Activated CD8-positive, alpha-beta T cell treated with anti-CD3 and anti-CD28 coated beads for 36 hours (primary cell): ENCODE measurements at regions not wholly inside any gene's neighbourhood (a gene's known extent, or its start where the extent isn't known, plus 50 kb on each side); places are given as distances from the start of the nearest gene placed in this dataset.

Source experiments
- ATAC-seq: fragments of 200-7000 bp; cut with Tn5 transposase; one replicate; pipeline ENCODE4 v1.10.0; 2021; ENCODE audit warnings: mild to moderate bottlenecking, moderate library complexity
- CTCF ChIA-PET: fragments of 350-600 bp; sonication (Branson Sonifier 250); formaldehyde crosslinking; loops from one replicate; lab custom pipeline; 2021; ENCODE audit warnings: antibody characterized with exemption; lab: Charles Lee
- POLR2A ChIA-PET: fragments of 350-600 bp; sonication (Branson Sonifier 250); formaldehyde crosslinking; loops from one replicate; lab custom pipeline; 2021; ENCODE audit warnings: antibody characterized with exemption; lab: Charles Lee
- DNase-seq: peaks from one replicate; pipeline ENCODE4 v3.0.0-alpha.2; 2020
- H3K27ac Mint-ChIP-seq: one replicate; pipeline ENCODE4 v1.8.0; 2021; ENCODE audit warnings: mild to moderate bottlenecking, mixed read lengths
- H3K27me3 Mint-ChIP-seq: one replicate; pipeline ENCODE4 v1.8.0; 2021; ENCODE audit warnings: mixed read lengths
- H3K36me3 Mint-ChIP-seq: one replicate; pipeline ENCODE4 v1.8.0; 2021; ENCODE audit warnings: low read depth, mixed read lengths
- H3K4me1 Mint-ChIP-seq: one replicate; pipeline ENCODE4 v1.8.0; 2021; ENCODE audit warnings: low read depth, mixed read lengths
- H3K4me3 Mint-ChIP-seq: one replicate; pipeline ENCODE4 v1.8.0; 2021; ENCODE audit warnings: mild to moderate bottlenecking, moderate library complexity, mixed read lengths
- H3K9me3 Mint-ChIP-seq: one replicate; pipeline ENCODE4 v1.8.0; 2021; ENCODE audit warnings: mixed read lengths
- intact Hi-C: fragments of 100-400 bp; cut with micrococcal nuclease; formaldehyde crosslinking; loops from one replicate; pipeline ENCODE4 v1.10.0; 2022
- TF ChIP-seq, protein P1 (sequence below): fragments of 200-600 bp; IDR thresholded peaks from one replicate; pipeline ENCODE4 v1.8.0; 2022; ENCODE audit warnings: antibody characterized with exemption, mild to moderate bottlenecking

DNA sequence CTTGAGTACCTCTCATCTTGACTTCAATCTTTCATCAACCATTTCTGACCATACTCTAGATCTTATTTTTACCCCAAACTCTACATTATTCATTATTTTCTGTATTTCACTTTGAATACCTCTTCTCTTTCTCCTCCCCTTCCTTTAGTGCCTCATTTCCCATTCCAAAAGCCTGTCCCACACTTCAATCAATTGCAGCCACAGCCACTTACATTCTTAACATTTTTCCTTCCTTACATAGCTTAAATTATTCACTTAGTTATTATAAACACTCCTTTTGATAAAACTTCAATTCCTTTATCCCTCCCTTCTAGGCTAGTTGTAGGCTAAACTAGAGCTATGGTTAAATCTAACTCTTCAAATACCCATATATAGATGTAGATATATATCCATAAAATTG, 344.0 kb downstream of the PRR16 start:
- Mint-ChIP-seq H3K27me3 (no peaks in the 10 kb centered on the region), H3K27ac (no peak overlapping the region), H3K4me3 (no peak overlapping the region), H3K9me3 (no peaks in the 10 kb centered on the region), H3K36me3 (no peaks in the 10 kb centered on the region), H3K4me1 (no peaks in the 10 kb centered on the region)
- TF ChIP-seq, protein P1, sequence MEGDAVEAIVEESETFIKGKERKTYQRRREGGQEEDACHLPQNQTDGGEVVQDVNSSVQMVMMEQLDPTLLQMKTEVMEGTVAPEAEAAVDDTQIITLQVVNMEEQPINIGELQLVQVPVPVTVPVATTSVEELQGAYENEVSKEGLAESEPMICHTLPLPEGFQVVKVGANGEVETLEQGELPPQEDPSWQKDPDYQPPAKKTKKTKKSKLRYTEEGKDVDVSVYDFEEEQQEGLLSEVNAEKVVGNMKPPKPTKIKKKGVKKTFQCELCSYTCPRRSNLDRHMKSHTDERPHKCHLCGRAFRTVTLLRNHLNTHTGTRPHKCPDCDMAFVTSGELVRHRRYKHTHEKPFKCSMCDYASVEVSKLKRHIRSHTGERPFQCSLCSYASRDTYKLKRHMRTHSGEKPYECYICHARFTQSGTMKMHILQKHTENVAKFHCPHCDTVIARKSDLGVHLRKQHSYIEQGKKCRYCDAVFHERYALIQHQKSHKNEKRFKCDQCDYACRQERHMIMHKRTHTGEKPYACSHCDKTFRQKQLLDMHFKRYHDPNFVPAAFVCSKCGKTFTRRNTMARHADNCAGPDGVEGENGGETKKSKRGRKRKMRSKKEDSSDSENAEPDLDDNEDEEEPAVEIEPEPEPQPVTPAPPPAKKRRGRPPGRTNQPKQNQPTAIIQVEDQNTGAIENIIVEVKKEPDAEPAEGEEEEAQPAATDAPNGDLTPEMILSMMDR = no peak
- no peak for DNase-seq
- no peak for ATAC-seq
- CTCF ChIA-PET = no interaction called here
- intact Hi-C loops = no loop called here
- POLR2A ChIA-PET = interaction anchor here (0.7 kb wide), 1 partner anchor 74 kb away, joined by 5 read pairs; no protein-coding TSS in a partner anchor

DNA sequence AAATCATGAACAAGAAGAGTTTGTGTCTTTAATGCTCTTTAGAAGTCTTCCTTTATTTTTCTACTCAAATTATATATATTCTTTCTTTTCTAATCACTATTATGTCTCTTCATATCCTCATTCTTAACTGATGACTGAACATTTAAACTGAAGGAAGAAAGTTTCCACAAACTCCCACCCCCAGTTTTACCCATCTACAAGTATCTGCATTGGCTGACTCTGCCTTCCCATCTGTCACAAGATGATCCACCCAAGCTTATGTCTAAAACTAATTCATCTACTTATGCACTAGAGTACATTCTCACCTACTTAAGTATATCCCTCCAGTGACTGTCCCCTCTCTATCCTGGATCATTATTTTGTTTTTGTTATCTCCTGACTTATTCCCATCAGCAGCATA, 344.5 kb downstream of the PRR16 start:
- TF ChIP-seq, protein P1 = no peak
- DNase-seq = no peak
- Mint-ChIP-seq H3K27ac (no peak overlapping the region), H3K27me3 (no peaks in the 10 kb centered on the region), H3K9me3 (no peaks in the 10 kb centered on the region), H3K4me1 (no peaks in the 10 kb centered on the region), H3K36me3 (no peaks in the 10 kb centered on the region), H3K4me3 (no peak overlapping the region)
- ChIA-PET CTCF (no interaction called here), POLR2A (no interaction called here)
- intact Hi-C loops = no loop called here
- ATAC-seq = no peak

DNA sequence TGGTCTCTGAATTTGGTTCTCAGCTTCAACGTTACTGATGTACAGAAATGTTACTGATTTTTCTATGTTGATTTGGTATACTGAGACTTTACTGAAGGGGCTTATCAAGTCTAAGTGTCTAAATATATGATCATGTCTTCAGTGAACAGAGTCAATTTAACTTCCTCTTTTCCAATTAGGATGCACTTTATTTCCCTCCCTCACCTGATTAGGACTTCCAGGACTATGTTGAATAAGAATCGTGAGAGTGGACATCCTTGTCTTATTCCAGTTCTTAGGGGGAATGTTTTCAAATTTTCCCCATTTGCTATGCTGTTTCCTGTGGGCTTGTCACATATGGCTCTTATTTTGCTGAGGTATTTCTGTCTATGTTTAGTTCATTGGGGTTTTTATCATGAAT, 349.5 kb downstream of the PRR16 start:
- H3K4me3 Mint-ChIP-seq = no peak overlapping the region
- no peaks in the 10 kb centered on the region for H3K27me3 Mint-ChIP-seq
- ATAC-seq = no peak
- ChIA-PET POLR2A (no interaction called here), CTCF (no interaction called here)
- H3K4me1 Mint-ChIP-seq = no peaks in the 10 kb centered on the region
- no peak for DNase-seq
- peaks cover 14% of the 10 kb centered on the region for H3K9me3 Mint-ChIP-seq
- H3K36me3 Mint-ChIP-seq = no peaks in the 10 kb centered on the region
- intact Hi-C loops = no loop called here
- TF ChIP-seq, protein P1 = no peak
- H3K27ac Mint-ChIP-seq = no peak overlapping the region

DNA sequence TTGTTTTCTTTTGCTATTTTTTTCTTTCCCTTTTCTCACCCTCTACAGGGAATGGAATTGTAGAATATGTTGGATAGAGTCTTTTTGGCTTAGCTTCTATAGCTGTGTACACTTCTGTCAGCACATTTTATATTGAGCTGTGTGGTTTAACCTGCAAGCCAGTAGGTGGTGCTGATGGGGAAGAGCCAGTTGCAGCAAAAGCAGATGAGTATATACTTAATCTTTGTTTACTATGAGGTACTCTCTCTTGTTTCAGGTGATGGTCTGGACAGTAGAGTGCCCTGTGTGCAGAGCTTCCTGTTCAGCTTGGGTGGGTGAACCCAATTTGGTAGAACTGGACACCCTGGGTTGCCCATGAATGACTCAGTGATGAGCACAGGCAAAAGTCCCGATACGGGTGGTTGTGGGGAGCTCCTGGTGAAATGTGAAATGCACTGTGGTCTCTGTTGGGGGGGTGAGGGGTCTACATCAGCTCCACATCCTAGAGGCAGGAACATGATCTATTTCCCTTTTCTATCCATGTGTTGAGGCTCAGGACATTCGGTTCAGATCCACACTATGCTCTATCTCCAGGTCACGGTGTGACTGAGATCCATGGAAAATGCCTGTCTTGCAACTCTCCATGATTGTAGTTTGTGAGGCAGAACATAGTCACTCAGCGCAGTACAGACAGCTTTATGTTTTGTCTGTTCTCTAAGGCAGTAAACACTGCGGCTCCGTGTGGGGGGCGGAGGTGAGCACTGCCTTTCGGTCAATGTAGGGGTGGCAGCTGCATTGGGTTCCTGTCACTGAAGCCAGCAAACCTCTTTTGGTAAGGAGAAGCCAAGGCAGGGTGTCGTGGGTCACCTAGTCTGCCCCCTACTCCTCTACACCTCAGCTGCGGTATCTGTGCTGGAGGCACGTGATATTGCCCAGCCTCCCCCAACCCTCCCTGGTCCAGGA, 353.2 kb downstream of the PRR16 start:
- POLR2A ChIA-PET = no interaction called here
- TF ChIP-seq, protein P1 = no peak
- H3K9me3 Mint-ChIP-seq = peaks cover 14% of the 10 kb centered on the region
- H3K4me3 Mint-ChIP-seq = no peak overlapping the region
- ATAC-seq (no peak), DNase-seq (no peak)
- no peaks in the 10 kb centered on the region for H3K36me3 Mint-ChIP-seq
- H3K27me3 Mint-ChIP-seq = no peaks in the 10 kb centered on the region
- CTCF ChIA-PET = no interaction called here
- H3K4me1 Mint-ChIP-seq = no peaks in the 10 kb centered on the region
- intact Hi-C loops = no loop called here
- H3K27ac Mint-ChIP-seq = no peak overlapping the region

DNA sequence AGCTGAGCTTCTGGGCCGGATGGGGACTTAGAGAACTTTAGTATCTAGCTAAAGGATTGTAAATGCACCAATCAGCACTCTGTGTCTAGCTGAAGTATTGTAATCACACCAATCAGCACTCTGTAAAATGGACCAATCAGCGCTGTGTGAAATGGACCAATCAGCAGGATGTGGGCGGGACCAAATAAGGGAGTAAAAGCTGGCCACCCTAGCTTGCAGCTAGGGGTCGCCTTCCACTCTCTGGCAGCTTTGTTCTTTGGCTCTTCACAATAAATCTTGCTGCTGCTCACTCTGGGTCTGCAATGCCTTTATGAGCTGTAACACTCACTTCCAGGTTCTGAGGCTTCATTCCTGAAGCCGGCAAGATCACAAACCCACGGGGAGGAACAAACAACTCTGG, 354.0 kb downstream of the PRR16 start:
- Mint-ChIP-seq H3K27ac (no peak overlapping the region), H3K27me3 (no peaks in the 10 kb centered on the region), H3K9me3 (peaks cover 14% of the 10 kb centered on the region), H3K4me3 (no peak overlapping the region), H3K36me3 (no peaks in the 10 kb centered on the region), H3K4me1 (no peaks in the 10 kb centered on the region)
- CTCF ChIA-PET = no interaction called here
- DNase-seq = no peak
- no peak for ATAC-seq
- TF ChIP-seq, protein P1 = no peak
- POLR2A ChIA-PET = no interaction called here
- intact Hi-C loops = no loop called here
